K562 (cell line): ENCODE measurements at regions not wholly inside any gene's neighbourhood (a gene's known extent, or its start where the extent isn't known, plus 50 kb on each side); places are given as distances from the start of the nearest gene placed in this dataset.

Experiments
- ATAC-seq: fragments of 200-7000 bp; cut with Tn5 transposase; 3 replicates; pipeline ENCODE4 v1.9.1; 2020; ENCODE audit warnings: moderate library complexity
- BruUV-seq: library from RNA; stranded (reverse); fragments of 400-500 nt; replicated peaks from 2 replicates; lab custom pipeline; 2021; lab: Mats Ljungman, UMichigan
- CTCF ChIA-PET: fragments of 300-600 bp; formaldehyde crosslinking; extraction: SDS; loops from one replicate; lab custom pipeline; 2021; ENCODE audit warnings: low intra/inter-chr PET ratio; lab: Yijun Ruan, JAX
- POLR2A ChIA-PET: fragments of 300-600, 350-650 bp; sonication (Branson Sonifier 250); formaldehyde crosslinking; extraction: SDS; loops from one replicate; lab custom pipeline; 2021; ENCODE audit warnings: antibody characterized with exemption, inconsistent platforms; lab: Yijun Ruan, JAX
- DNase-seq, 4 experiments: peaks; one replicate each; pipeline versions ENCODE4 v3.0.0 to v3.0.0-alpha.2; 2011 to 2018; ENCODE audit warnings: low spot score in 3 of 4, mixed read lengths in 3 of 4; ENCODE audit errors: extremely low read depth in 1 of 4
- FAIRE-seq: peaks from 2 replicates; lab custom pipeline; 2011; peaks lifted over from hg19 to GRCh38; lab: Jason Lieb, UNC
- H2AFZ ChIP-seq: 2 replicates; pipeline ENCODE4 v1.6.0; 2011; ENCODE audit warnings: low read depth, low read length, control low read depth, inconsistent platforms
- H3K27ac ChIP-seq: fragments of 200-600 bp; 3 replicates; pipeline ENCODE4 v1.8.0; 2011; ENCODE audit warnings: low read depth, mild to moderate bottlenecking, control low read depth, inconsistent platforms, low read length, moderate library complexity, mixed read lengths; ENCODE audit errors: extremely low read depth
- H3K27me3 ChIP-seq, 2 experiments: fragments of 300-600 bp in 1 of 2; 2 replicates in 1 of 2; 3 replicates in 1 of 2; pipeline versions ENCODE4 v1.6.0 to v1.8.0; 2011; ENCODE audit warnings: inconsistent platforms in 2 of 2, low read length in 2 of 2, mild to moderate bottlenecking in 1 of 2, mixed read lengths in 1 of 2, moderate library complexity in 1 of 2; ENCODE audit not compliant: control insufficient read depth in 2 of 2, insufficient read depth in 2 of 2
- H3K36me3 ChIP-seq: fragments of 300-600 bp; 3 replicates; pipeline ENCODE4 v1.8.0; 2011; ENCODE audit warnings: mild to moderate bottlenecking, low read length, inconsistent platforms; ENCODE audit not compliant: control insufficient read depth, insufficient read depth
- H3K4me1 ChIP-seq, 2 experiments: fragments of 200-600 bp in 1 of 2; replicated peaks in 1 of 2; 2 replicates in 1 of 2; 3 replicates in 1 of 2; pipeline versions ENCODE4 v1.5.1 to v1.8.0; 2011; ENCODE audit warnings: inconsistent platforms in 2 of 2, low read length in 2 of 2, mild to moderate bottlenecking in 1 of 2, mixed read lengths in 1 of 2, moderate library complexity in 1 of 2; ENCODE audit not compliant: control insufficient read depth in 2 of 2, insufficient read depth in 2 of 2
- H3K4me2 ChIP-seq: 2 replicates; pipeline ENCODE4 v1.6.1; 2011; ENCODE audit warnings: low read length, control low read depth, inconsistent platforms, mixed read lengths; ENCODE audit not compliant: insufficient read depth
- H3K4me3 ChIP-seq: fragments of 200-600 bp; sonication (generic), shearing (Covaris generic); 2 replicates; pipeline ENCODE4 v1.5.1; 2016; ENCODE audit warnings: control low read depth, inconsistent platforms
- H3K79me2 ChIP-seq: fragments of 200-600 bp; 3 replicates; pipeline ENCODE4 v1.8.0; 2011; ENCODE audit warnings: low read length, inconsistent platforms; ENCODE audit not compliant: control insufficient read depth, insufficient read depth
- H3K9ac ChIP-seq, 2 experiments: 2 replicates each; pipeline versions ENCODE4 v1.6.0 to v1.6.1; 2011; ENCODE audit warnings: low read depth in 2 of 2, low read length in 2 of 2, control low read depth in 1 of 2, inconsistent platforms in 1 of 2, mild to moderate bottlenecking in 1 of 2, mixed read lengths in 1 of 2; ENCODE audit not compliant: insufficient read depth in 1 of 2
- H3K9me1 ChIP-seq: one replicate; pipeline ENCODE4 v1.6.0; 2011; ENCODE audit warnings: inconsistent platforms, mild to moderate bottlenecking, low read length, moderate library complexity; ENCODE audit not compliant: control insufficient read depth, insufficient read depth
- H3K9me3 ChIP-seq: replicated peaks from 2 replicates; pipeline ENCODE4 v1.5.1; 2011; ENCODE audit warnings: low read depth, low read length, inconsistent platforms; ENCODE audit not compliant: control insufficient read depth, insufficient read depth
- H4K20me1 ChIP-seq: replicated peaks from 2 replicates; pipeline ENCODE4 v1.6.1; 2011; ENCODE audit warnings: low read length, inconsistent platforms, mixed read lengths; ENCODE audit not compliant: control insufficient read depth, insufficient read depth
- SIX5 ChIP-seq, 2 experiments: IDR thresholded peaks; 2 replicates each; pipeline ENCODE4 v1.6.1; 2011; ENCODE audit warnings: low read length in 2 of 2, borderline replicate concordance in 1 of 2, low read depth in 1 of 2, mild to moderate bottlenecking in 1 of 2, moderate library complexity in 1 of 2; ENCODE audit not compliant: insufficient read depth in 1 of 2
- TARDBP ChIP-seq: fragments of 450-650 bp; IDR thresholded peaks from 2 replicates; pipeline ENCODE4 v1.6.1; 2016
- in situ Hi-C: fragments of 300-500 bp; cut with MboI; formaldehyde crosslinking; loops from 4 replicates; pipeline ENCODE4 v1.15.0; 2018; ENCODE audit warnings: inconsistent platforms, mixed read lengths
- intact Hi-C: fragments of 100-400 bp; cut with micrococcal nuclease; formaldehyde crosslinking; loops from 2 replicates; pipeline ENCODE4 v1.14.2; 2022
- TF ChIP-seq, protein P1 (sequence below): fragments of 200-600 bp; sonication (generic); IDR thresholded peaks from one replicate; pipeline ENCODE4 v1.6.1; 2012; ENCODE audit warnings: mild to moderate bottlenecking, low read depth, low read length, inconsistent platforms
- TF ChIP-seq, protein P2 (sequence below): conservative IDR thresholded peaks from 2 replicates; pipeline ENCODE4 v1.6.1; 2011; ENCODE audit warnings: low read depth, mild to moderate bottlenecking, low read length; ENCODE audit not compliant: control insufficient read depth
- TF ChIP-seq, protein P3 (sequence below): fragments of 450-650 bp; IDR thresholded peaks from 2 replicates; pipeline ENCODE4 v1.6.1; 2016; ENCODE audit warnings: mild to moderate bottlenecking

DNA sequence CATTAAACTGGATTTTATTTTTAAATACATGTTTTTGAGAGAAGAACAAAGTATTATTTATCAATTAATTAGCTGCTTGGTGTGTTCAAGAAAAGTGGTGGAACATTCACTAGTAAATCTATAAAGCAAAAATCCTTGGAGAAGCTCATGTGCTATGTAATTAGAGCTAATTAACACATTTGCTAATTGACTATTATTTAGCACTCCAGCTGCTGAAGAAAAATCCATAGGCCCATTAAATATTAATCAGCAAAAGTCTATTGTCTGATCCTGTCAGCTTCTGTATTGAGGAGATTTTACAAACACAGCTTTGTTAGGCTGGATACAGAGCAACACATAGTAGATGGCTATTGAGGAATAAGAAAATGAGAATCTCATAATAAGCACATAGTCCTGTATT is 336.1 kb downstream of the RBM43 start:
- FAIRE-seq, result no peak
- H3K9me1 ChIP-seq, result no peaks in the 10 kb centered on the region
- ATAC-seq, result no peak
- no peaks in the 10 kb centered on the region for H3K9me3 ChIP-seq
- no peak overlapping the region for H3K27ac ChIP-seq
- H3K4me3 ChIP-seq, result no peak overlapping the region
- no peaks in the 10 kb centered on the region for H3K79me2 ChIP-seq
- H3K36me3 ChIP-seq, result no peaks in the 10 kb centered on the region
- ChIA-PET POLR2A (no interaction called here), CTCF (no interaction called here)
- H4K20me1 ChIP-seq, result no peaks in the 10 kb centered on the region
- no peak overlapping the region for H3K9ac ChIP-seq
- H3K4me1 ChIP-seq, result no peaks in the 10 kb centered on the region
- intact Hi-C loops (no loop called here), in situ Hi-C loops (no loop called here)
- H2AFZ ChIP-seq, result no peak overlapping the region
- no peak overlapping the region for H3K4me2 ChIP-seq
- H3K27me3 ChIP-seq, result no peaks in the 10 kb centered on the region
- BruUV-seq, result no TSS peak
- DNase-seq, result no peak
- TF ChIP-seq, protein P1, sequence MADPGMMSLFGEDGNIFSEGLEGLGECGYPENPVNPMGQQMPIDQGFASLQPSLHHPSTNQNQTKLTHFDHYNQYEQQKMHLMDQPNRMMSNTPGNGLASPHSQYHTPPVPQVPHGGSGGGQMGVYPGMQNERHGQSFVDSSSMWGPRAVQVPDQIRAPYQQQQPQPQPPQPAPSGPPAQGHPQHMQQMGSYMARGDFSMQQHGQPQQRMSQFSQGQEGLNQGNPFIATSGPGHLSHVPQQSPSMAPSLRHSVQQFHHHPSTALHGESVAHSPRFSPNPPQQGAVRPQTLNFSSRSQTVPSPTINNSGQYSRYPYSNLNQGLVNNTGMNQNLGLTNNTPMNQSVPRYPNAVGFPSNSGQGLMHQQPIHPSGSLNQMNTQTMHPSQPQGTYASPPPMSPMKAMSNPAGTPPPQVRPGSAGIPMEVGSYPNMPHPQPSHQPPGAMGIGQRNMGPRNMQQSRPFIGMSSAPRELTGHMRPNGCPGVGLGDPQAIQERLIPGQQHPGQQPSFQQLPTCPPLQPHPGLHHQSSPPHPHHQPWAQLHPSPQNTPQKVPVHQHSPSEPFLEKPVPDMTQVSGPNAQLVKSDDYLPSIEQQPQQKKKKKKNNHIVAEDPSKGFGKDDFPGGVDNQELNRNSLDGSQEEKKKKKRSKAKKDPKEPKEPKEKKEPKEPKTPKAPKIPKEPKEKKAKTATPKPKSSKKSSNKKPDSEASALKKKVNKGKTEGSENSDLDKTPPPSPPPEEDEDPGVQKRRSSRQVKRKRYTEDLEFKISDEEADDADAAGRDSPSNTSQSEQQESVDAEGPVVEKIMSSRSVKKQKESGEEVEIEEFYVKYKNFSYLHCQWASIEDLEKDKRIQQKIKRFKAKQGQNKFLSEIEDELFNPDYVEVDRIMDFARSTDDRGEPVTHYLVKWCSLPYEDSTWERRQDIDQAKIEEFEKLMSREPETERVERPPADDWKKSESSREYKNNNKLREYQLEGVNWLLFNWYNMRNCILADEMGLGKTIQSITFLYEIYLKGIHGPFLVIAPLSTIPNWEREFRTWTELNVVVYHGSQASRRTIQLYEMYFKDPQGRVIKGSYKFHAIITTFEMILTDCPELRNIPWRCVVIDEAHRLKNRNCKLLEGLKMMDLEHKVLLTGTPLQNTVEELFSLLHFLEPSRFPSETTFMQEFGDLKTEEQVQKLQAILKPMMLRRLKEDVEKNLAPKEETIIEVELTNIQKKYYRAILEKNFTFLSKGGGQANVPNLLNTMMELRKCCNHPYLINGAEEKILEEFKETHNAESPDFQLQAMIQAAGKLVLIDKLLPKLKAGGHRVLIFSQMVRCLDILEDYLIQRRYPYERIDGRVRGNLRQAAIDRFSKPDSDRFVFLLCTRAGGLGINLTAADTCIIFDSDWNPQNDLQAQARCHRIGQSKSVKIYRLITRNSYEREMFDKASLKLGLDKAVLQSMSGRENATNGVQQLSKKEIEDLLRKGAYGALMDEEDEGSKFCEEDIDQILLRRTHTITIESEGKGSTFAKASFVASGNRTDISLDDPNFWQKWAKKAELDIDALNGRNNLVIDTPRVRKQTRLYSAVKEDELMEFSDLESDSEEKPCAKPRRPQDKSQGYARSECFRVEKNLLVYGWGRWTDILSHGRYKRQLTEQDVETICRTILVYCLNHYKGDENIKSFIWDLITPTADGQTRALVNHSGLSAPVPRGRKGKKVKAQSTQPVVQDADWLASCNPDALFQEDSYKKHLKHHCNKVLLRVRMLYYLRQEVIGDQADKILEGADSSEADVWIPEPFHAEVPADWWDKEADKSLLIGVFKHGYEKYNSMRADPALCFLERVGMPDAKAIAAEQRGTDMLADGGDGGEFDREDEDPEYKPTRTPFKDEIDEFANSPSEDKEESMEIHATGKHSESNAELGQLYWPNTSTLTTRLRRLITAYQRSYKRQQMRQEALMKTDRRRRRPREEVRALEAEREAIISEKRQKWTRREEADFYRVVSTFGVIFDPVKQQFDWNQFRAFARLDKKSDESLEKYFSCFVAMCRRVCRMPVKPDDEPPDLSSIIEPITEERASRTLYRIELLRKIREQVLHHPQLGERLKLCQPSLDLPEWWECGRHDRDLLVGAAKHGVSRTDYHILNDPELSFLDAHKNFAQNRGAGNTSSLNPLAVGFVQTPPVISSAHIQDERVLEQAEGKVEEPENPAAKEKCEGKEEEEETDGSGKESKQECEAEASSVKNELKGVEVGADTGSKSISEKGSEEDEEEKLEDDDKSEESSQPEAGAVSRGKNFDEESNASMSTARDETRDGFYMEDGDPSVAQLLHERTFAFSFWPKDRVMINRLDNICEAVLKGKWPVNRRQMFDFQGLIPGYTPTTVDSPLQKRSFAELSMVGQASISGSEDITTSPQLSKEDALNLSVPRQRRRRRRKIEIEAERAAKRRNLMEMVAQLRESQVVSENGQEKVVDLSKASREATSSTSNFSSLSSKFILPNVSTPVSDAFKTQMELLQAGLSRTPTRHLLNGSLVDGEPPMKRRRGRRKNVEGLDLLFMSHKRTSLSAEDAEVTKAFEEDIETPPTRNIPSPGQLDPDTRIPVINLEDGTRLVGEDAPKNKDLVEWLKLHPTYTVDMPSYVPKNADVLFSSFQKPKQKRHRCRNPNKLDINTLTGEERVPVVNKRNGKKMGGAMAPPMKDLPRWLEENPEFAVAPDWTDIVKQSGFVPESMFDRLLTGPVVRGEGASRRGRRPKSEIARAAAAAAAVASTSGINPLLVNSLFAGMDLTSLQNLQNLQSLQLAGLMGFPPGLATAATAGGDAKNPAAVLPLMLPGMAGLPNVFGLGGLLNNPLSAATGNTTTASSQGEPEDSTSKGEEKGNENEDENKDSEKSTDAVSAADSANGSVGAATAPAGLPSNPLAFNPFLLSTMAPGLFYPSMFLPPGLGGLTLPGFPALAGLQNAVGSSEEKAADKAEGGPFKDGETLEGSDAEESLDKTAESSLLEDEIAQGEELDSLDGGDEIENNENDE, result no peak
- TF ChIP-seq TARDBP (no peak), SIX5 (IDR thresholded peaks at IDR 0.05; ENCODE audit: borderline replicate concordance in 1 of 2, insufficient read depth in 1 of 2, low read depth in 1 of 2, low read length in 2 of 2) (no peak)
- TF ChIP-seq, protein P2, sequence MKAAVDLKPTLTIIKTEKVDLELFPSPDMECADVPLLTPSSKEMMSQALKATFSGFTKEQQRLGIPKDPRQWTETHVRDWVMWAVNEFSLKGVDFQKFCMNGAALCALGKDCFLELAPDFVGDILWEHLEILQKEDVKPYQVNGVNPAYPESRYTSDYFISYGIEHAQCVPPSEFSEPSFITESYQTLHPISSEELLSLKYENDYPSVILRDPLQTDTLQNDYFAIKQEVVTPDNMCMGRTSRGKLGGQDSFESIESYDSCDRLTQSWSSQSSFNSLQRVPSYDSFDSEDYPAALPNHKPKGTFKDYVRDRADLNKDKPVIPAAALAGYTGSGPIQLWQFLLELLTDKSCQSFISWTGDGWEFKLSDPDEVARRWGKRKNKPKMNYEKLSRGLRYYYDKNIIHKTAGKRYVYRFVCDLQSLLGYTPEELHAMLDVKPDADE, result no peak
- TF ChIP-seq, protein P3, sequence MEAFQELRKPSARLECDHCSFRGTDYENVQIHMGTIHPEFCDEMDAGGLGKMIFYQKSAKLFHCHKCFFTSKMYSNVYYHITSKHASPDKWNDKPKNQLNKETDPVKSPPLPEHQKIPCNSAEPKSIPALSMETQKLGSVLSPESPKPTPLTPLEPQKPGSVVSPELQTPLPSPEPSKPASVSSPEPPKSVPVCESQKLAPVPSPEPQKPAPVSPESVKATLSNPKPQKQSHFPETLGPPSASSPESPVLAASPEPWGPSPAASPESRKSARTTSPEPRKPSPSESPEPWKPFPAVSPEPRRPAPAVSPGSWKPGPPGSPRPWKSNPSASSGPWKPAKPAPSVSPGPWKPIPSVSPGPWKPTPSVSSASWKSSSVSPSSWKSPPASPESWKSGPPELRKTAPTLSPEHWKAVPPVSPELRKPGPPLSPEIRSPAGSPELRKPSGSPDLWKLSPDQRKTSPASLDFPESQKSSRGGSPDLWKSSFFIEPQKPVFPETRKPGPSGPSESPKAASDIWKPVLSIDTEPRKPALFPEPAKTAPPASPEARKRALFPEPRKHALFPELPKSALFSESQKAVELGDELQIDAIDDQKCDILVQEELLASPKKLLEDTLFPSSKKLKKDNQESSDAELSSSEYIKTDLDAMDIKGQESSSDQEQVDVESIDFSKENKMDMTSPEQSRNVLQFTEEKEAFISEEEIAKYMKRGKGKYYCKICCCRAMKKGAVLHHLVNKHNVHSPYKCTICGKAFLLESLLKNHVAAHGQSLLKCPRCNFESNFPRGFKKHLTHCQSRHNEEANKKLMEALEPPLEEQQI, result no peak
